Activated T-cell treated with anti-CD3 and anti-CD28 coated beads, Interleukin-2, amount 50 U/mL, for 48 hours (primary cell): ENCODE measurements at regions not wholly inside any gene's neighbourhood (a gene's known extent, or its start where the extent isn't known, plus 50 kb on each side); places are given as distances from the start of the nearest gene placed in this dataset.
A peak's percentile ranks its signal among the peaks of the same experiment; 100 is the strongest.

ENCODE experiments used
- DNase-seq, 2 experiments: peaks; one replicate each; pipeline ENCODE4 v3.0.0-alpha.2; 2020

GRCh38 chr1:181392613-181393220 is 90.6 kb upstream of the CACNA1E start:
- DNase-seq: no peak

GRCh38 chr1:181394766-181395165 is 88.6 kb upstream of the CACNA1E start:
- no peak for DNase-seq

- DNase-seq: peak; percentile 65 to 72
Measured at GRCh38 chr1:181396171-181396670, 87.1 kb upstream of the CACNA1E start.

GRCh38 chr1:181396811-181397210 is 86.5 kb upstream of the CACNA1E start:
- DNase-seq: no peak

- DNase-seq: no peak
Measured at GRCh38 chr1:181397845-181398244, 85.5 kb upstream of the CACNA1E start.

- peak in 1 of 2 experiments; percentile 45 for DNase-seq
Measured at GRCh38 chr1:181398544-181398943, 84.8 kb upstream of the CACNA1E start.

GRCh38 chr1:181405584-181405983 is 77.7 kb upstream of the CACNA1E start:
- no peak for DNase-seq

GRCh38 chr1:181406989-181407388 is 76.3 kb upstream of the CACNA1E start:
- no peak for DNase-seq

GRCh38 chr1:181409981-181410380 is 73.3 kb upstream of the CACNA1E start:
- DNase-seq: no peak

- no peak for DNase-seq
Measured at GRCh38 chr1:181412746-181413145, 70.6 kb upstream of the CACNA1E start.

- DNase-seq: no peak
Measured at GRCh38 chr1:181413195-181413815, 70.0 kb upstream of the CACNA1E start.

- no peak for DNase-seq
Measured at GRCh38 chr1:181413836-181414235, 69.5 kb upstream of the CACNA1E start.

- DNase-seq: no peak
Measured at GRCh38 chr1:181416268-181416860, 67.0 kb upstream of the CACNA1E start.

GRCh38 chr1:181417915-181418314 is 65.4 kb upstream of the CACNA1E start:
- DNase-seq: no peak

- peak; percentile 47 to 50 for DNase-seq
Measured at GRCh38 chr1:181423301-181423918, 59.9 kb upstream of the CACNA1E start.

- DNase-seq: peak; percentile 87 to 88
Measured at GRCh38 chr1:181424786-181425403, 58.4 kb upstream of the CACNA1E start.

GRCh38 chr1:181425566-181425965 is 57.8 kb upstream of the CACNA1E start:
- no peak for DNase-seq

- no peak for DNase-seq
Measured at GRCh38 chr1:181429462-181429861, 53.9 kb upstream of the CACNA1E start.

- DNase-seq: no peak
Measured at GRCh38 chr1:181430015-181430885, 53.1 kb upstream of the CACNA1E start.
